ENCODE measurements at regions not wholly inside any gene's neighbourhood (a gene's known extent, or its start where the extent isn't known, plus 50 kb on each side); places are given as distances from the start of the nearest gene placed in this dataset.
"Not testable (repeated sequence)": the region's sequence is repeated elsewhere in the genome, so short reads cannot be mapped to it uniquely, and the experiment has no call there.

GRCh38 chr21:34233741-34234140, 130.1 kb upstream of the KCNE2 start:
- H3K4me3 Mint-ChIP-seq, DNase-seq, H3K36me3 Mint-ChIP-seq, H3K9me3 Mint-ChIP-seq, H3K27me3 Mint-ChIP-seq, H3K27ac Mint-ChIP-seq, H3K4me1 Mint-ChIP-seq: not testable (repeated sequence)

- H3K9me3 Mint-ChIP-seq, result no peaks in the 10 kb centered on the region
- no peaks in the 10 kb centered on the region for H3K27me3 Mint-ChIP-seq
- no peak overlapping the region for H3K4me3 Mint-ChIP-seq
- H3K27ac Mint-ChIP-seq, result no peak overlapping the region
- no peak for DNase-seq
- H3K4me1 Mint-ChIP-seq, result peaks cover 5% of the 10 kb centered on the region
- peaks cover 3% of the 10 kb centered on the region for H3K36me3 Mint-ChIP-seq
These were observed 128.3 kb upstream of the KCNE2 start for GRCh38 chr21:34235514-34235913.

- Mint-ChIP-seq H3K4me3 (no peak overlapping the region), H3K27me3 (no peaks in the 10 kb centered on the region), H3K9me3 (peaks cover 11% of the 10 kb centered on the region), H3K27ac (no peak overlapping the region), H3K36me3 (no peaks in the 10 kb centered on the region), H3K4me1 (no peaks in the 10 kb centered on the region)
- DNase-seq, result no peak
These were observed 120.8 kb upstream of the KCNE2 start for GRCh38 chr21:34242973-34243372.

- Mint-ChIP-seq H3K4me1 (no peaks in the 10 kb centered on the region), H3K27ac (no peak overlapping the region), H3K4me3 (no peak overlapping the region), H3K27me3 (no peaks in the 10 kb centered on the region), H3K36me3 (no peaks in the 10 kb centered on the region), H3K9me3 (peaks cover 13% of the 10 kb centered on the region)
- DNase-seq, result no peak
These were observed 120.2 kb upstream of the KCNE2 start for GRCh38 chr21:34243562-34243961.

- Mint-ChIP-seq H3K27me3 (no peaks in the 10 kb centered on the region), H3K4me1 (no peaks in the 10 kb centered on the region), H3K27ac (no peak overlapping the region), H3K36me3 (peaks cover 9% of the 10 kb centered on the region), H3K4me3 (no peak overlapping the region), H3K9me3 (peaks cover 27% of the 10 kb centered on the region)
- DNase-seq, result no peak
These were observed 111.1 kb upstream of the KCNE2 start for GRCh38 chr21:34252751-34253150.

- no peaks in the 10 kb centered on the region for H3K27me3 Mint-ChIP-seq
- H3K4me1 Mint-ChIP-seq, result no peaks in the 10 kb centered on the region
- no peak for DNase-seq
- peaks cover 9% of the 10 kb centered on the region for H3K36me3 Mint-ChIP-seq
- H3K4me3 Mint-ChIP-seq, result no peak overlapping the region
- no peak overlapping the region for H3K27ac Mint-ChIP-seq
- peaks cover 23% of the 10 kb centered on the region for H3K9me3 Mint-ChIP-seq
These were observed 108.7 kb upstream of the KCNE2 start for GRCh38 chr21:34255073-34255472.

GRCh38 chr21:34260277-34261008, 103.4 kb upstream of the KCNE2 start:
- Mint-ChIP-seq H3K4me3 (no peak overlapping the region), H3K36me3 (peaks cover 11% of the 10 kb centered on the region), H3K27me3 (no peaks in the 10 kb centered on the region), H3K27ac (no peak overlapping the region), H3K4me1 (no peaks in the 10 kb centered on the region), H3K9me3 (peaks cover 12% of the 10 kb centered on the region)
- DNase-seq, result no peak

GRCh38 chr21:34261841-34262468, 101.9 kb upstream of the KCNE2 start:
- peaks cover 9% of the 10 kb centered on the region for H3K36me3 Mint-ChIP-seq
- no peak for DNase-seq
- H3K9me3 Mint-ChIP-seq, result peaks cover 10% of the 10 kb centered on the region
- no peak overlapping the region for H3K27ac Mint-ChIP-seq
- no peaks in the 10 kb centered on the region for H3K27me3 Mint-ChIP-seq
- no peaks in the 10 kb centered on the region for H3K4me1 Mint-ChIP-seq
- no peak overlapping the region for H3K4me3 Mint-ChIP-seq

GRCh38 chr21:34262469-34262845, 101.3 kb upstream of the KCNE2 start:
- DNase-seq, result no peak
- H3K4me1 Mint-ChIP-seq, result no peaks in the 10 kb centered on the region
- peaks cover 9% of the 10 kb centered on the region for H3K36me3 Mint-ChIP-seq
- no peaks in the 10 kb centered on the region for H3K27me3 Mint-ChIP-seq
- H3K9me3 Mint-ChIP-seq, result peaks cover 10% of the 10 kb centered on the region
- H3K4me3 Mint-ChIP-seq, result no peak overlapping the region
- no peak overlapping the region for H3K27ac Mint-ChIP-seq

GRCh38 chr21:34263629-34264028, 100.2 kb upstream of the KCNE2 start:
- peaks cover 9% of the 10 kb centered on the region for H3K36me3 Mint-ChIP-seq
- no peak overlapping the region for H3K4me3 Mint-ChIP-seq
- no peaks in the 10 kb centered on the region for H3K27me3 Mint-ChIP-seq
- H3K9me3 Mint-ChIP-seq, result peaks cover 10% of the 10 kb centered on the region
- H3K27ac Mint-ChIP-seq, result no peak overlapping the region
- H3K4me1 Mint-ChIP-seq, result no peaks in the 10 kb centered on the region
- DNase-seq, result no peak

- Mint-ChIP-seq H3K27ac (no peak overlapping the region), H3K27me3 (no peaks in the 10 kb centered on the region), H3K4me1 (no peaks in the 10 kb centered on the region), H3K4me3 (no peak overlapping the region), H3K9me3 (peaks cover 10% of the 10 kb centered on the region), H3K36me3 (peaks cover 9% of the 10 kb centered on the region)
- DNase-seq, result no peak
These were observed 97.5 kb upstream of the KCNE2 start for GRCh38 chr21:34266351-34266750.

GRCh38 chr21:34268493-34268892, 95.3 kb upstream of the KCNE2 start:
- Mint-ChIP-seq H3K9me3 (peaks cover 4% of the 10 kb centered on the region), H3K27ac (no peak overlapping the region), H3K4me3 (no peak overlapping the region), H3K27me3 (no peaks in the 10 kb centered on the region), H3K36me3 (peaks cover 2% of the 10 kb centered on the region), H3K4me1 (no peaks in the 10 kb centered on the region)
- DNase-seq, result no peak

- H3K27ac Mint-ChIP-seq, result no peak overlapping the region
- no peaks in the 10 kb centered on the region for H3K36me3 Mint-ChIP-seq
- DNase-seq, result no peak
- no peaks in the 10 kb centered on the region for H3K4me1 Mint-ChIP-seq
- H3K4me3 Mint-ChIP-seq, result no peak overlapping the region
- H3K27me3 Mint-ChIP-seq, result no peaks in the 10 kb centered on the region
- H3K9me3 Mint-ChIP-seq, result no peaks in the 10 kb centered on the region
These were observed 93.4 kb upstream of the KCNE2 start for GRCh38 chr21:34270411-34270810.

GRCh38 chr21:34271189-34271851, 92.5 kb upstream of the KCNE2 start:
- no peak overlapping the region for H3K27ac Mint-ChIP-seq
- H3K36me3 Mint-ChIP-seq, result no peaks in the 10 kb centered on the region
- DNase-seq, result no peak
- no peaks in the 10 kb centered on the region for H3K27me3 Mint-ChIP-seq
- H3K9me3 Mint-ChIP-seq, result no peaks in the 10 kb centered on the region
- no peak overlapping the region for H3K4me3 Mint-ChIP-seq
- H3K4me1 Mint-ChIP-seq, result no peaks in the 10 kb centered on the region

- Mint-ChIP-seq H3K27me3 (no peaks in the 10 kb centered on the region), H3K4me3 (no peak overlapping the region), H3K4me1 (no peaks in the 10 kb centered on the region), H3K27ac (no peak overlapping the region), H3K9me3 (no peaks in the 10 kb centered on the region), H3K36me3 (no peaks in the 10 kb centered on the region)
- no peak for DNase-seq
These were observed 91.5 kb upstream of the KCNE2 start for GRCh38 chr21:34272321-34272720.

GRCh38 chr21:34274001-34274400, 89.8 kb upstream of the KCNE2 start:
- no peaks in the 10 kb centered on the region for H3K9me3 Mint-ChIP-seq
- no peaks in the 10 kb centered on the region for H3K4me1 Mint-ChIP-seq
- no peak for DNase-seq
- H3K27me3 Mint-ChIP-seq, result no peaks in the 10 kb centered on the region
- H3K27ac Mint-ChIP-seq, result no peak overlapping the region
- no peak overlapping the region for H3K4me3 Mint-ChIP-seq
- no peaks in the 10 kb centered on the region for H3K36me3 Mint-ChIP-seq
